Thyroid gland (tissue), 4 donors: ENCODE measurements at regions not wholly inside any gene's neighbourhood (a gene's known extent, or its start where the extent isn't known, plus 50 kb on each side); places are given as distances from the start of the nearest gene placed in this dataset.

Experiments
- DNase-seq, 2 donors: peaks; one replicate each; pipeline ENCODE4 v3.0.0-alpha.2; 2019
- H3K27ac ChIP-seq, 3 donors: fragments of 200-600 bp; sonication (generic); 1 replicate in 2 of 3; 2 replicates in 1 of 3; pipeline ENCODE4 v1.5.1; 2016 to 2019; ENCODE audit warnings: mild to moderate bottlenecking in 1 of 3, moderate library complexity in 1 of 3
- H3K27me3 ChIP-seq: fragments of 200-600 bp; sonication (generic); one replicate; pipeline ENCODE4 v1.5.1; 2019
- H3K36me3 ChIP-seq, 2 donors: fragments of 200-600 bp; sonication (generic); one replicate each; pipeline ENCODE4 v1.5.1; 2016 to 2019
- H3K4me1 ChIP-seq, 2 donors: fragments of 200-600 bp; sonication (generic); one replicate each; pipeline ENCODE4 v1.5.1; 2017 to 2019
- H3K4me3 ChIP-seq, 3 donors: fragments of 200-600 bp; sonication (generic); replicated peaks in 1 of 3; 1 replicate in 2 of 3; 2 replicates in 1 of 3; pipeline ENCODE4 v1.5.1; 2016; ENCODE audit warnings: mild to moderate bottlenecking in 1 of 3
- H3K9me3 ChIP-seq: fragments of 200-600 bp; sonication (generic); one replicate; pipeline ENCODE4 v1.5.1; 2017
- CTCF ChIP-seq, 6 experiments: fragments of 200-600 bp in 3 of 6; fragments of 450-650 bp in 3 of 6; sonication (generic) in 3 of 6; IDR thresholded peaks; one replicate each; pipeline ENCODE4 v1.5.1; 2016 to 2019; ENCODE audit warnings: antibody characterized with exemption in 6 of 6, mild to moderate bottlenecking in 2 of 6, inconsistent platforms in 1 of 6, moderate library complexity in 1 of 6
- POLR2A ChIP-seq, 2 donors: fragments of 450-650 bp; IDR thresholded peaks; one replicate each; pipeline ENCODE4 v1.6.1; 2017; ENCODE audit warnings: antibody characterized with exemption in 2 of 2, mild to moderate bottlenecking in 2 of 2, moderate library complexity in 1 of 2
- WGBS, 2 donors: methylation state at CpG; one replicate each; pipeline ENCODE4 v1.1.5; 2017; 5-methylcytosine and 5-hydroxymethylcytosine counted together
- intact Hi-C: fragments of 100-400 bp; cut with DNase I; formaldehyde crosslinking; loops from one replicate; pipeline ENCODE4 v1.15.1; 2023

GRCh38 chr5:143657647-143658285 lies 154.2 kb upstream of the HMHB1 start:
- H3K4me3 ChIP-seq = no peak overlapping the region
- H3K27me3 ChIP-seq = no peaks in the 10 kb centered on the region
- WGBS, 2 donors = 79 to 84% methylated on average over 3 of the region's 3 CpGs
- H3K27ac ChIP-seq = no peak overlapping the region
- no peak for TF ChIP-seq CTCF (IDR thresholded peaks at IDR 0.05)
- TF ChIP-seq POLR2A (IDR thresholded peaks at IDR 0.05) = no peak
- H3K4me1 ChIP-seq = no peaks in the 10 kb centered on the region
- intact Hi-C loops = no loop called here
- H3K36me3 ChIP-seq = no peaks in the 10 kb centered on the region
- no peaks in the 10 kb centered on the region for H3K9me3 ChIP-seq
- no peak for DNase-seq

- Histone ChIP-seq H3K4me3 (no peak overlapping the region), H3K27ac (no peak overlapping the region), H3K4me1 (peaks cover 0 to 14% of the 10 kb centered on the region in 2 donors), H3K27me3 (no peaks in the 10 kb centered on the region), H3K9me3 (no peaks in the 10 kb centered on the region), H3K36me3 (no peaks in the 10 kb centered on the region)
- TF ChIP-seq CTCF (IDR thresholded peaks at IDR 0.05) = no peak
- TF ChIP-seq POLR2A (IDR thresholded peaks at IDR 0.05) = no peak
- DNase-seq = no peak
- 97% methylated on average over 4 of the region's 4 CpGs for WGBS, 2 donors
- intact Hi-C loops = no loop called here
These were observed 158.1 kb upstream of the HMHB1 start for GRCh38 chr5:143653766-143654282.

- WGBS, 2 donors = 94 to 95% methylated on average over 2 of the region's 2 CpGs
- intact Hi-C loops = no loop called here
- TF ChIP-seq CTCF (IDR thresholded peaks at IDR 0.05) (no peak), POLR2A (IDR thresholded peaks at IDR 0.05) (no peak)
- no peaks in the 10 kb centered on the region for H3K36me3 ChIP-seq
- H3K27ac ChIP-seq = no peak overlapping the region
- H3K4me1 ChIP-seq = peaks cover 0 to 14% of the 10 kb centered on the region in 2 donors
- no peaks in the 10 kb centered on the region for H3K27me3 ChIP-seq
- DNase-seq = no peak
- H3K9me3 ChIP-seq = no peaks in the 10 kb centered on the region
- H3K4me3 ChIP-seq = no peak overlapping the region
These were observed 158.7 kb upstream of the HMHB1 start for GRCh38 chr5:143653256-143653655.

GRCh38 chr5:143652108-143652700 lies 159.8 kb upstream of the HMHB1 start:
- TF ChIP-seq POLR2A (IDR thresholded peaks at IDR 0.05) (no peak), CTCF (IDR thresholded peaks at IDR 0.05) (no peak)
- peaks cover 0 to 14% of the 10 kb centered on the region in 2 donors for H3K4me1 ChIP-seq
- no peaks in the 10 kb centered on the region for H3K36me3 ChIP-seq
- no peak overlapping the region for H3K4me3 ChIP-seq
- DNase-seq = no peak
- intact Hi-C loops = no loop called here
- WGBS, 2 donors = 73 to 78% methylated on average over 3 of the region's 3 CpGs
- H3K9me3 ChIP-seq = no peaks in the 10 kb centered on the region
- H3K27me3 ChIP-seq = no peaks in the 10 kb centered on the region
- H3K27ac ChIP-seq = no peak overlapping the region

GRCh38 chr5:143649937-143650621 lies 161.9 kb upstream of the HMHB1 start:
- intact Hi-C loops = loop anchor here (10.0 kb wide), 1 partner anchor 165 kb away; the partner anchor contains the start of gene HMHB1
- DNase-seq = no peak

More at GRCh38 chr5:143649937-143650621, 161.9 kb upstream of the HMHB1 start:
- TF ChIP-seq CTCF (IDR thresholded peaks at IDR 0.05) (no peak), POLR2A (IDR thresholded peaks at IDR 0.05) (no peak)
- H3K27me3 ChIP-seq = no peaks in the 10 kb centered on the region
- no peak overlapping the region for H3K27ac ChIP-seq
- H3K4me3 ChIP-seq = no peak overlapping the region
- H3K4me1 ChIP-seq = peaks cover 0 to 14% of the 10 kb centered on the region in 2 donors
- WGBS, 2 donors = 41 to 64% methylated on average over 5 of the region's 5 CpGs
- no peaks in the 10 kb centered on the region for H3K9me3 ChIP-seq
- H3K36me3 ChIP-seq = no peaks in the 10 kb centered on the region
